Upper lobe of left lung (tissue), 6 donors: ENCODE measurements at regions not wholly inside any gene's neighbourhood (a gene's known extent, or its start where the extent isn't known, plus 50 kb on each side); places are given as distances from the start of the nearest gene placed in this dataset.

Experiments
- ATAC-seq, 2 donors: fragments of 200-7000 bp; cut with Tn5 transposase; one replicate each; pipeline ENCODE4 v1.9.1; 2022; ENCODE audit warnings: mild to moderate bottlenecking in 2 of 2, moderate library complexity in 2 of 2; ENCODE audit not compliant: low FRiP score in 2 of 2
- DNase-seq, 2 donors: peaks; one replicate each; pipeline ENCODE4 v3.0.0-alpha.2; 2019 to 2020
- H3K27ac ChIP-seq, 4 donors: fragments of 200-600 bp; sonication (generic); one replicate each; pipeline ENCODE4 v1.5.1; 2016 to 2019
- H3K27me3 ChIP-seq, 4 donors: fragments of 200-600 bp; sonication (generic); one replicate each; pipeline ENCODE4 v1.5.1; 2017 to 2019
- H3K36me3 ChIP-seq, 4 donors: fragments of 200-600 bp; sonication (generic); one replicate each; pipeline ENCODE4 v1.5.1; 2016 to 2019
- H3K4me1 ChIP-seq, 4 donors: fragments of 200-600 bp; sonication (generic); one replicate each; pipeline ENCODE4 v1.5.1; 2018 to 2019
- H3K4me3 ChIP-seq, 4 donors: fragments of 200-600 bp; sonication (generic); one replicate each; pipeline ENCODE4 v1.5.1; 2017 to 2019; ENCODE audit warnings: mild to moderate bottlenecking in 2 of 4, moderate library complexity in 1 of 4
- H3K9me3 ChIP-seq, 4 donors: fragments of 200-600 bp; sonication (generic); one replicate each; pipeline ENCODE4 v1.5.1; 2018 to 2019
- CTCF ChIP-seq, 6 experiments: fragments of 450-650 bp in 4 of 6; fragments of 200-600 bp in 2 of 6; sonication (generic) in 2 of 6; IDR thresholded peaks; one replicate each; pipeline ENCODE4 v1.5.1; 2016 to 2019; ENCODE audit warnings: antibody characterized with exemption in 6 of 6
- EP300 ChIP-seq, 4 donors: sonication (generic); formaldehyde crosslinking; IDR thresholded peaks; one replicate each; pipeline ENCODE4 v1.5.1; 2017; ENCODE audit warnings: antibody characterized with exemption in 4 of 4, control low read depth in 2 of 4
- POLR2A ChIP-seq, 4 donors: fragments of 450-650 bp; IDR thresholded peaks; one replicate each; pipeline ENCODE4 v1.5.1; 2016 to 2017; ENCODE audit warnings: antibody characterized with exemption in 4 of 4, mild to moderate bottlenecking in 2 of 4
- POLR2AphosphoS5 ChIP-seq, 2 donors: sonication (generic); formaldehyde crosslinking; IDR thresholded peaks; one replicate each; pipeline ENCODE4 v1.5.1; 2017; ENCODE audit warnings: antibody characterized with exemption in 2 of 2
- WGBS, 2 donors: methylation state at CpG; one replicate each; pipeline ENCODE4 v1.1.5; 2017 to 2018; 5-methylcytosine and 5-hydroxymethylcytosine counted together
- donor health status: DM: no; HTN: no; CAD: no; lungs with moderate emphysema.
- donor health status: DM: no; HTN: yes; CAD: no; lungs with severe emphysema.

DNA sequence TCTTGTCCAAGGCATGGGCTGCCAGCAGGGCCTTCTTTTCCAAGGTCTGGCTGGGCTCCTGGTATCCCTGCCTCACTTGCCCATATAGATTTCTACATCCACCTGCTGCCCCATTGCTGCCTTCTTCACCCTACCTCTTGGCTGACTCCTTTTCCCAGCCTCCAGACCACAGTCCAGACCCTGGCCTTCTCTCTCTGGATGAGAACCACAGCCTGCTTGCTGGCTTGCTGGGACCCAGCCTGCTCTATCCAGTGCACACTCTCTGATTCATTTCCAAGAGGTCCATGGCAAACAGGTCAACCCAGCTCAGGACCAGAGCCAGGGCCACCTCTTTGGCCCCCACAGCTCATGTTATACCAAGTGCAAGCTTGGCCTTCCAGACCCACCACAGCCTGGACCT is 169.4 kb upstream of the BDNF start:
- DNase-seq (no peak), ATAC-seq (no peak)
- no peak overlapping the region for H3K27ac ChIP-seq

DNA sequence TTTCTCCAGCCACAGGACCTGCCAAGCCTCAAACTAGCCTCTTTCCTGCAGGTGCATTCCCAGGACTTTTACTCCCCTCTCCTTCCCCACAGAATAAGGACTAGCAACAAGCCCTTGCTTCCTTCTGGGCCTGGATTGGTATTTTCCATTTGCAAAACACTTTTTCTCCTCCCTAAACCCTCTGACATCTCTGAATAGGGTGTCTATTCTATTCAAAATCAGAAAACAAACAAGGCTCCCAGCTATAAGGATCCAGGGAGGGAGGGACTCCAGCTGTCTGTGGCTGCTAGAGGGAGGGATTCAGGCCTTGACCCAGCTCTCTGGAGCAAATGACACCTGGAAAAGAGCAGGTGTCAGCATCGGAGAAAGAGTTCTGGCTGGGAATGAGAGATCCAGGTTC is 168.5 kb upstream of the BDNF start:
- no peak for DNase-seq
- Histone ChIP-seq H3K27ac (no peak overlapping the region), H3K4me3 (no peak overlapping the region), H3K4me1 (no peaks in the 10 kb centered on the region), H3K36me3 (no peaks in the 10 kb centered on the region), H3K27me3 (no peaks in the 10 kb centered on the region), H3K9me3 (no peaks in the 10 kb centered on the region)
- no peak for TF ChIP-seq EP300 (IDR thresholded peaks at IDR 0.05)
- WGBS, 2 donors = 72 to 77% methylated on average over 1 of the region's 1 CpG
- ATAC-seq = no peak

More for the DNA sequence above, 169.4 kb upstream of the BDNF start:
- H3K9me3 ChIP-seq = no peaks in the 10 kb centered on the region
- H3K27me3 ChIP-seq = no peaks in the 10 kb centered on the region
- H3K4me1 ChIP-seq = no peaks in the 10 kb centered on the region
- H3K36me3 ChIP-seq = no peaks in the 10 kb centered on the region
- H3K4me3 ChIP-seq = no peak overlapping the region
- TF ChIP-seq EP300 (IDR thresholded peaks at IDR 0.05) (no peak), POLR2AphosphoS5 (IDR thresholded peaks at IDR 0.05) (no peak)

DNA sequence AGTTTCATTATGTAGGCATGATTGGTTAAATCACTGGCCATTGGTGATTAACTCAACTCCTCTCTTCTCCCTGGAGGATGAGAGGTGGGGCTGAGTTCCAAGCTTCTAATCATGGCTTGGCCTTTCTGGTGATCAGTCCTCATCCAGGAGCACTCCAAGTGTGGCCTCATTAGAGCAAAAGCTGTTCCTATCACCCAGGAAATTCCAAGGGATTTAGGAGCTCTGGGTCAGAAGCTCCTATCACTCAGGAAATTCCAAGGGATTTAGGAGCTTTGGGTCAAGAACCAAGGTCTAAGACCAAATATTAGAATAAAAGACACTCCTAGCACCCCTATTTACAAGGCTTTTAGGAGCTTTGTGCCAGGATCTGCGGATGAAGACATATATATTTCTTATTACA is 168.0 kb upstream of the BDNF start:
- DNase-seq (no peak), ATAC-seq (no peak)
- no peak for TF ChIP-seq EP300 (IDR thresholded peaks at IDR 0.05)
- no peak for TF ChIP-seq CTCF (IDR thresholded peaks at IDR 0.05)
- no peak for TF ChIP-seq POLR2A (IDR thresholded peaks at IDR 0.05)
- TF ChIP-seq POLR2AphosphoS5 (IDR thresholded peaks at IDR 0.05) = no peak
- no peaks in the 10 kb centered on the region for H3K36me3 ChIP-seq
- no peak overlapping the region for H3K4me3 ChIP-seq
- 93 to 100% methylated on average over 1 of the region's 1 CpG for WGBS, 2 donors
- H3K9me3 ChIP-seq = no peaks in the 10 kb centered on the region
- H3K27me3 ChIP-seq = no peaks in the 10 kb centered on the region
- no peaks in the 10 kb centered on the region for H3K4me1 ChIP-seq
- H3K27ac ChIP-seq = no peak overlapping the region

GRCh38 chr11:27865105-27865504 is 164.8 kb upstream of the BDNF start:
- Histone ChIP-seq H3K27ac (no peak overlapping the region), H3K27me3 (no peaks in the 10 kb centered on the region), H3K4me1 (no peaks in the 10 kb centered on the region), H3K36me3 (no peaks in the 10 kb centered on the region), H3K9me3 (no peaks in the 10 kb centered on the region), H3K4me3 (no peak overlapping the region)
- 73 to 86% methylated on average over 3 of the region's 3 CpGs for WGBS, 2 donors
- ATAC-seq (no peak), DNase-seq (no peak)
- no peak for TF ChIP-seq POLR2AphosphoS5 (IDR thresholded peaks at IDR 0.05)
- no peak for TF ChIP-seq EP300 (IDR thresholded peaks at IDR 0.05)

DNA sequence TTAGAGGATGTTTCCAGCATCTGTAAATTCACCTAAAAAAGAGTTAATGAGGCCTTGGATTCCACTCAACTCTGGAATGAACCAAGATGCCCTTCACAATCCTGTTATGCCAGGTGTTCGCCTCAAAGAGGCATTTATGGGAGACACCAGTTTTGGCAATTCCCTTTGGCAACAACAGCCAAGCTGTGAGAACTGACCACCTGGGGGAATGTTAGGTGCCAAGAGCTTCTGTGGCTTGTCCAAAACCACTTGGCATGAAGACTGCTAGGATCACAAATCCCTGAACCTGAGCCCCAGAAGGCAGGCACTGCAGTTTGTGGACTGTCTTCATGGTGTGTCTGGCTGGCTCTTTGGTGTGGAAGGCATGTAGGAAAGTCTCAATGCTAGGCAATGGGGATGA is 164.4 kb upstream of the BDNF start:
- WGBS, 2 donors = 78 to 100% methylated on average over 1 of the region's 1 CpG
- Histone ChIP-seq H3K27me3 (no peaks in the 10 kb centered on the region), H3K4me1 (no peaks in the 10 kb centered on the region), H3K27ac (no peak overlapping the region), H3K36me3 (no peaks in the 10 kb centered on the region), H3K4me3 (no peak overlapping the region), H3K9me3 (no peaks in the 10 kb centered on the region)
- ATAC-seq (no peak), DNase-seq (no peak)
- no peak for TF ChIP-seq POLR2A (IDR thresholded peaks at IDR 0.05)
- no peak for TF ChIP-seq CTCF (IDR thresholded peaks at IDR 0.05)

DNA sequence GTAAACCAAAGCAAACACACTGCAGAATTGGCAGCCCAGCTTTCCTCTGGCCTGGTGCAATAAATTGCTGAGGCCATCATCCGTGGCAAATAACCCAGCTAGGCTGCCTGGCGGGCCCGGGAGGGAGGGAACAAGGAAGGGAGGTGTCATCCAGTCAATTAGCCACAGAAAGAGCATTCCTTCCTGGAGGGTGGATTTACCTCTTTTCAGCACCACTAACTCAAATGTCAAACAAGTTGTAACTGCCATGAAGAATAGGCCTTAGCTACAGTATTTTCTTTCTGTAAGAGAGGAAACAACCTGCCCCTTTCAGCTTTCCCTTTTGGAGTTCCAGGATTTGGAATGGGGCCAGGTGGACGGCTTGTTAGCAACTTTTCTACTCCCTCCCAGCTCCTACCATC is 163.8 kb upstream of the BDNF start:
- TF ChIP-seq CTCF (IDR thresholded peaks at IDR 0.05) (no peak), EP300 (IDR thresholded peaks at IDR 0.05) (no peak), POLR2A (IDR thresholded peaks at IDR 0.05) (no peak), POLR2AphosphoS5 (IDR thresholded peaks at IDR 0.05) (no peak)
- Histone ChIP-seq H3K4me3 (no peak overlapping the region), H3K9me3 (no peaks in the 10 kb centered on the region), H3K36me3 (no peaks in the 10 kb centered on the region), H3K4me1 (no peaks in the 10 kb centered on the region), H3K27me3 (no peaks in the 10 kb centered on the region), H3K27ac (no peak overlapping the region)
- DNase-seq (no peak), ATAC-seq (no peak)
- WGBS, 2 donors = 41 to 48% methylated on average over 4 of the region's 4 CpGs
